ENCODE measurements at regions not wholly inside any gene's neighbourhood (a gene's known extent, or its start where the extent isn't known, plus 50 kb on each side); places are given as distances from the start of the nearest gene placed in this dataset.

- TF ChIP-seq CHD7 (IDR thresholded peaks at IDR 0.05; ENCODE audit: insufficient replicate concordance, low read length) (no peak), RBBP5 (IDR thresholded peaks at IDR 0.05; ENCODE audit: borderline replicate concordance, low read depth, low read length) (no peak)
Measured at GRCh38 chr5:155211764-155212163, 198.2 kb downstream of the KIF4B start (continued).

Measured in H1 (cell line).